Loucy (cell line): ENCODE measurements at regions not wholly inside any gene's neighbourhood (a gene's known extent, or its start where the extent isn't known, plus 50 kb on each side); places are given as distances from the start of the nearest gene placed in this dataset.

ENCODE experiments used
- H2AFZ ChIP-seq: fragments of 200-600 bp; sonication (generic); 2 replicates; pipeline ENCODE4 v1.6.0; 2016; ENCODE audit warnings: antibody characterized with exemption, mild to moderate bottlenecking, low read length, moderate library complexity
- H3F3A ChIP-seq: fragments of 200-600 bp; 2 replicates; pipeline ENCODE4 v1.6.0; 2016; ENCODE audit warnings: antibody characterized with exemption, low read depth, mild to moderate bottlenecking
- H3K27me3 ChIP-seq: fragments of 200-600 bp; sonication (generic); 2 replicates; pipeline ENCODE4 v1.6.1; 2014; ENCODE audit warnings: low read length, mild to moderate bottlenecking; ENCODE audit not compliant: insufficient read depth, poor library complexity, severe bottlenecking
- H3K36me3 ChIP-seq: fragments of 200-600 bp; sonication (generic); 2 replicates; pipeline ENCODE4 v1.6.1; 2016; ENCODE audit warnings: low read length; ENCODE audit not compliant: insufficient read depth
- H3K4me1 ChIP-seq: fragments of 200-600 bp; sonication (generic); 2 replicates; pipeline ENCODE4 v1.5.1; 2014; ENCODE audit warnings: low read length, mild to moderate bottlenecking; ENCODE audit not compliant: insufficient read depth, poor library complexity, severe bottlenecking
- H3K4me2 ChIP-seq: fragments of 200-600 bp; sonication (generic); 2 replicates; pipeline ENCODE4 v1.6.0; 2014; ENCODE audit warnings: antibody characterized with exemption, low read length, low read depth, mild to moderate bottlenecking; ENCODE audit not compliant: poor library complexity, severe bottlenecking
- H3K4me3 ChIP-seq: fragments of 200-600 bp; sonication (generic); 2 replicates; pipeline ENCODE4 v1.5.1; 2014; ENCODE audit warnings: low read length, mild to moderate bottlenecking, mixed read lengths; ENCODE audit not compliant: poor library complexity, severe bottlenecking
- H3K79me2 ChIP-seq: fragments of 200-600 bp; sonication (generic); 2 replicates; pipeline ENCODE4 v1.6.1; 2014; ENCODE audit warnings: low read length; ENCODE audit not compliant: insufficient read depth
- H3K9ac ChIP-seq: fragments of 200-600 bp; sonication (generic); 2 replicates; pipeline ENCODE4 v1.6.0; 2014; ENCODE audit warnings: mild to moderate bottlenecking, low read depth, low read length, moderate library complexity; ENCODE audit not compliant: poor library complexity, severe bottlenecking
- H3K9me2 ChIP-seq: fragments of 200-600 bp; sonication (generic); replicated peaks from 2 replicates; pipeline ENCODE4 v1.6.1; 2016; ENCODE audit warnings: low read depth, low read length, mixed read lengths
- H3K9me3 ChIP-seq: fragments of 200-600 bp; sonication (generic); 2 replicates; pipeline ENCODE4 v1.6.1; 2014; ENCODE audit warnings: mild to moderate bottlenecking, antibody characterized with exemption, low read length, low read depth; ENCODE audit not compliant: insufficient read depth
- H4K20me1 ChIP-seq: fragments of 200-600 bp; sonication (generic); 2 replicates; pipeline ENCODE4 v1.6.0; 2014; ENCODE audit warnings: antibody characterized with exemption, low read length, mild to moderate bottlenecking; ENCODE audit not compliant: insufficient read depth, poor library complexity, severe bottlenecking
- CTCF ChIP-seq: fragments of 200-600 bp; sonication (generic); conservative IDR thresholded peaks from 2 replicates; pipeline ENCODE4 v1.5.1; 2014; ENCODE audit warnings: mild to moderate bottlenecking, antibody characterized with exemption, low read length
- EZH2phosphoT487 ChIP-seq: fragments of 200-600 bp; IDR thresholded peaks from 2 replicates; pipeline ENCODE4 v1.6.1; 2018; ENCODE audit warnings: antibody characterized with exemption, mild to moderate bottlenecking, moderate library complexity, borderline replicate concordance

DNA sequence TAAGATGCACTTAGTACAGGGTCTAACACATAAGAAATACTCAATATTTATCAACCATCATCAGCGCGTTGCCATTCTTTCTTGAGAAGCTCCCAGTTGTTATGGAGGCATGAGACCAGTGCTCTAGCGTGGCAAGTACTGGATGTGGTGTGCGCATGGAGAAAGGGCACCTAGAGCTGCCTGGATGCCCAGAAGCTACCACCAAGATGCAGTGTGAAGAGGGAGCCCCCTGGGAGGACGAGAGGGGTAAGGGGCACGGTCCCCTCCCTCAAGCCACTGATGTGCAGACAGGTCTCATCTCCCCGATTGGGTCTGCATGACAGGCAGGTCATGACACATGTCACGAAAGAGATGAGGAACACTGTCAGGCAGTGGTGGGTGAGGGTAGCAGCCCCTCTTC, 127.7 kb upstream of the CXCL14 start:
- H2AFZ ChIP-seq, result no peak overlapping the region
- no peak overlapping the region for H3K9ac ChIP-seq
- no peaks in the 10 kb centered on the region for H3K9me2 ChIP-seq
- H3K9me3 ChIP-seq, result no peaks in the 10 kb centered on the region
- no peaks in the 10 kb centered on the region for H3K79me2 ChIP-seq
- H3F3A ChIP-seq, result no peaks in the 10 kb centered on the region
- no peak overlapping the region for H3K4me3 ChIP-seq
- H3K4me1 ChIP-seq, result peaks cover 11% of the 10 kb centered on the region
- H4K20me1 ChIP-seq, result no peaks in the 10 kb centered on the region
- H3K27me3 ChIP-seq, result no peaks in the 10 kb centered on the region
- no peak for TF ChIP-seq CTCF
- TF ChIP-seq EZH2phosphoT487, result no peak
- H3K4me2 ChIP-seq, result no peak overlapping the region
- no peaks in the 10 kb centered on the region for H3K36me3 ChIP-seq

DNA sequence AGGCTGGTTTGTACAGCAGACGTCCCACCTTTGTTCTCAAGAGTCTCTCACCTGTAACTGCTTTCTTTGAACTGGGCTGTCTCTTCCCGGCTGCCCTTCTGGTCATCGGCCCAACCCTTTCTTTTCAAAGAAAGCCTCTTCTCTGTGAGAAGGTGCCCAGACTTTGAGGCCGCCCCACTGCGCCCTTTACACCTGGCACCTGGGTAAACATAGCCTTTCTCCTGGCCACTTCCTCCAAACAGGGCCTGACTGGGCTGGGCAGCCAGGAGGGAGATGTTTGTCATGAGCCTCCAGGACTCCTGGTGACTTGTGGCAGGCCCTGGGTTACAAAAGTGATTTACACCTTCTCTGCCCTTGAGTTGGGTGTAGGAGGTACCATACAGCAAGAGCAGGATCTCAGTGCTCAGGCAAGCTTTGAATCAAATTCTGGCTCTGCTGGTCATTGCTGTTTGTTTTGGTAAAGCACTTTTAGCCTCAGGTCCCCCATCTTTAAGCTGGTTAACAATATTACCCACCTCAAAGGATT, 127.2 kb upstream of the CXCL14 start:
- Histone ChIP-seq H3K27me3 (no peaks in the 10 kb centered on the region), H3K4me1 (peaks cover 11% of the 10 kb centered on the region), H2AFZ (no peak overlapping the region), H3K9ac (no peak overlapping the region), H3K4me2 (no peak overlapping the region), H3K79me2 (no peaks in the 10 kb centered on the region), H3K9me3 (no peaks in the 10 kb centered on the region), H3K9me2 (no peaks in the 10 kb centered on the region), H3F3A (no peaks in the 10 kb centered on the region), H4K20me1 (no peaks in the 10 kb centered on the region), H3K36me3 (no peaks in the 10 kb centered on the region), H3K4me3 (no peak overlapping the region)
- TF ChIP-seq EZH2phosphoT487 (no peak), CTCF (no peak)

- Histone ChIP-seq H3K79me2 (no peaks in the 10 kb centered on the region), H3F3A (no peaks in the 10 kb centered on the region), H4K20me1 (no peaks in the 10 kb centered on the region), H3K4me1 (peaks cover 9% of the 10 kb centered on the region), H3K27me3 (no peaks in the 10 kb centered on the region), H3K9me3 (no peaks in the 10 kb centered on the region), H3K36me3 (no peaks in the 10 kb centered on the region), H2AFZ (no peak overlapping the region), H3K9me2 (no peaks in the 10 kb centered on the region), H3K4me2 (no peak overlapping the region), H3K9ac (no peak overlapping the region), H3K4me3 (no peak overlapping the region)
- TF ChIP-seq CTCF (no peak), EZH2phosphoT487 (no peak)
These were observed 126.4 kb upstream of the CXCL14 start for GRCh38 chr5:135705141-135705631.
